H9 (cell line): ENCODE measurements at regions not wholly inside any gene's neighbourhood (a gene's known extent, or its start where the extent isn't known, plus 50 kb on each side); places are given as distances from the start of the nearest gene placed in this dataset.

Source experiments
- DNase-seq: peaks from one replicate; pipeline ENCODE4 v3.0.0-alpha.2; 2017
- H2AFZ ChIP-seq: one replicate; pipeline ENCODE4 v1.6.1; 2013; ENCODE audit warnings: mild to moderate bottlenecking, low read length, control low read depth, moderate library complexity
- H2AK5ac ChIP-seq: 2 replicates; pipeline ENCODE4 v1.6.1; 2013; ENCODE audit warnings: low read length, control low read depth, mixed read lengths; ENCODE audit not compliant: insufficient read length
- H2BK120ac ChIP-seq: one replicate; pipeline ENCODE4 v1.6.1; 2013; ENCODE audit warnings: low read depth, mild to moderate bottlenecking, low read length, control low read depth, inconsistent platforms; ENCODE audit not compliant: poor library complexity, severe bottlenecking
- H2BK12ac ChIP-seq: 2 replicates; pipeline ENCODE4 v1.6.1; 2013; ENCODE audit warnings: low read length, control low read depth, mixed read lengths, low read depth; ENCODE audit not compliant: insufficient read length
- H2BK15ac ChIP-seq: 2 replicates; pipeline ENCODE4 v1.6.1; 2013; ENCODE audit warnings: low read depth, low read length, control low read depth
- H2BK20ac ChIP-seq: one replicate; pipeline ENCODE4 v1.6.1; 2013; ENCODE audit warnings: low read depth, mild to moderate bottlenecking, low read length, control low read depth, inconsistent platforms; ENCODE audit not compliant: poor library complexity, severe bottlenecking
- H2BK5ac ChIP-seq: 2 replicates; pipeline ENCODE4 v1.6.1; 2013; ENCODE audit warnings: low read length, control low read depth, mixed read lengths; ENCODE audit not compliant: insufficient read length
- H3K14ac ChIP-seq: 2 replicates; pipeline ENCODE4 v1.6.1; 2013; ENCODE audit warnings: low read length, control low read depth; ENCODE audit not compliant: insufficient read depth
- H3K18ac ChIP-seq: 2 replicates; pipeline ENCODE4 v1.6.1; 2013; ENCODE audit warnings: low read depth, mild to moderate bottlenecking, mixed read lengths, low read length, control low read depth; ENCODE audit not compliant: insufficient read length
- H3K23ac ChIP-seq: 2 replicates; pipeline ENCODE4 v1.6.1; 2013; ENCODE audit warnings: low read length, control low read depth, mixed read lengths, low read depth; ENCODE audit not compliant: insufficient read length
- H3K23me2 ChIP-seq: 2 replicates; pipeline ENCODE4 v1.6.1; 2013; ENCODE audit warnings: low read depth, mild to moderate bottlenecking, mixed read lengths, low read length, control low read depth; ENCODE audit not compliant: insufficient read length, poor library complexity, severe bottlenecking
- H3K27ac ChIP-seq: 2 replicates; pipeline ENCODE4 v1.5.1; 2013; ENCODE audit warnings: low read length, control low read depth, mixed read lengths, low read depth; ENCODE audit not compliant: insufficient read length
- H3K27me3 ChIP-seq: 2 replicates; pipeline ENCODE4 v1.6.1; 2013; ENCODE audit warnings: low read length, control low read depth, inconsistent platforms; ENCODE audit not compliant: insufficient read depth
- H3K4ac ChIP-seq: 2 replicates; pipeline ENCODE4 v1.6.1; 2013; ENCODE audit warnings: low read depth, mild to moderate bottlenecking, control low read depth, inconsistent platforms, low read length, moderate library complexity
- H3K4me1 ChIP-seq: 2 replicates; pipeline ENCODE4 v1.6.1; 2013; ENCODE audit warnings: low read length, control low read depth, inconsistent platforms; ENCODE audit not compliant: insufficient read depth
- H3K4me2 ChIP-seq: 2 replicates; pipeline ENCODE4 v1.6.1; 2013; ENCODE audit warnings: low read length, control low read depth, mixed read lengths; ENCODE audit not compliant: insufficient read length, insufficient read depth
- H3K56ac ChIP-seq: 2 replicates; pipeline ENCODE4 v1.6.1; 2013; ENCODE audit warnings: low read depth, mild to moderate bottlenecking, mixed read lengths, low read length, control low read depth; ENCODE audit not compliant: insufficient read length
- H3K79me1 ChIP-seq: 2 replicates; pipeline ENCODE4 v1.6.1; 2013; ENCODE audit warnings: low read depth, mild to moderate bottlenecking, moderate library complexity, low read length, control low read depth, inconsistent platforms; ENCODE audit not compliant: insufficient read depth, poor library complexity, severe bottlenecking
- H3K79me2 ChIP-seq: 2 replicates; pipeline ENCODE4 v1.6.1; 2013; ENCODE audit warnings: low read length, control low read depth, inconsistent platforms; ENCODE audit not compliant: insufficient read depth
- H3K9ac ChIP-seq: 2 replicates; pipeline ENCODE4 v1.6.1; 2013; ENCODE audit warnings: low read length, control low read depth, mixed read lengths; ENCODE audit not compliant: insufficient read length; ENCODE audit errors: extremely low read depth
- H3K9me3 ChIP-seq: one replicate; pipeline ENCODE4 v1.6.1; 2013; ENCODE audit warnings: low read depth, low read length, inconsistent platforms; ENCODE audit not compliant: control insufficient read depth
- H3T11ph ChIP-seq: one replicate; pipeline ENCODE4 v1.6.1; 2013; ENCODE audit warnings: mild to moderate bottlenecking, low read length, control low read depth, inconsistent platforms
- H4K20me1 ChIP-seq: one replicate; pipeline ENCODE4 v1.6.1; 2013; ENCODE audit not compliant: control insufficient read depth, insufficient read length, insufficient read depth
- H4K5ac ChIP-seq: 2 replicates; pipeline ENCODE4 v1.6.1; 2013; ENCODE audit warnings: low read depth, mild to moderate bottlenecking, mixed read lengths, low read length, control low read depth; ENCODE audit not compliant: insufficient read length
- H4K8ac ChIP-seq: replicated peaks from 2 replicates; pipeline ENCODE4 v1.6.1; 2013; ENCODE audit warnings: low read length, control low read depth, mixed read lengths, low read depth; ENCODE audit not compliant: insufficient read length
- H4K91ac ChIP-seq: 2 replicates; pipeline ENCODE4 v1.6.1; 2013; ENCODE audit warnings: low read depth, mild to moderate bottlenecking, moderate library complexity, mixed read lengths, low read length, control low read depth; ENCODE audit not compliant: insufficient read length
- H3K27ac Mint-ChIP-seq, 3 experiments: 2 replicates in 2 of 3; 3 replicates in 1 of 3; pipeline ENCODE4 v1.8.0; 2020 to 2021; ENCODE audit warnings: mixed read lengths in 3 of 3, mild to moderate bottlenecking in 1 of 3, moderate library complexity in 1 of 3
- H3K27me3 Mint-ChIP-seq: 2 replicates; pipeline ENCODE4 v1.8.0; 2021; ENCODE audit warnings: low read depth, mild to moderate bottlenecking, moderate library complexity, mixed read lengths
- H3K36me3 Mint-ChIP-seq, 3 experiments: 2 replicates in 2 of 3; 3 replicates in 1 of 3; pipeline ENCODE4 v1.8.0; 2020 to 2021; ENCODE audit warnings: low read depth in 3 of 3, mixed read lengths in 3 of 3; ENCODE audit not compliant: insufficient read depth in 1 of 3
- H3K4me1 Mint-ChIP-seq, 2 experiments: 2 replicates each; pipeline ENCODE4 v1.8.0; 2020; ENCODE audit warnings: mixed read lengths in 2 of 2
- H3K4me3 Mint-ChIP-seq, 2 experiments: 2 replicates in 1 of 2; 3 replicates in 1 of 2; pipeline ENCODE4 v1.8.0; 2020 to 2021; ENCODE audit warnings: mild to moderate bottlenecking in 2 of 2, mixed read lengths in 2 of 2, moderate library complexity in 1 of 2
- H3K9me3 Mint-ChIP-seq, 2 experiments: 2 replicates in 1 of 2; 3 replicates in 1 of 2; pipeline ENCODE4 v1.8.0; 2020; ENCODE audit warnings: mild to moderate bottlenecking in 2 of 2, mixed read lengths in 2 of 2, moderate library complexity in 1 of 2
- CTCF ChIP-seq: fragments of 200-600 bp; sonication (generic); conservative IDR thresholded peaks from 3 replicates; pipeline ENCODE4 v1.8.0; 2021; ENCODE audit warnings: antibody characterized with exemption, mild to moderate bottlenecking
- WGBS: extraction: QIAGEN DNeasy Blood & Tissue Kit; methylation state at CpG from one replicate; pipeline ENCODE4 v1.1.7; 2013; ENCODE audit warnings: missing lambda C conversion rate, low lambda C conversion rate, mixed read lengths; ENCODE audit not compliant: insufficient read length; ENCODE audit errors: extremely low coverage; 5-methylcytosine and 5-hydroxymethylcytosine counted together

- Histone ChIP-seq H3K56ac (no peak overlapping the region), H3K4me2 (no peak overlapping the region), H3K27me3 (no peaks in the 10 kb centered on the region), H2AFZ (no peak overlapping the region), H4K8ac (no peak overlapping the region), H3K23me2 (no peaks in the 10 kb centered on the region), H3K79me2 (no peaks in the 10 kb centered on the region), H3K14ac (no peak overlapping the region), H3K9ac (no peak overlapping the region), H3K79me1 (no peaks in the 10 kb centered on the region), H3K27ac (no peak overlapping the region), H3K18ac (no peak overlapping the region), H2BK5ac (no peak overlapping the region), H4K20me1 (no peaks in the 10 kb centered on the region), H3K4ac (no peak overlapping the region), H2BK120ac (no peak overlapping the region), H4K91ac (no peak overlapping the region), H2BK12ac (no peak overlapping the region), H2AK5ac (no peak overlapping the region), H2BK15ac (no peak overlapping the region), H3K9me3 (no peaks in the 10 kb centered on the region), H3K4me1 (no peaks in the 10 kb centered on the region), H4K5ac (no peak overlapping the region), H3T11ph (no peak overlapping the region), H3K23ac (no peak overlapping the region), H2BK20ac (no peak overlapping the region)
- Mint-ChIP-seq H3K4me1 (peaks cover 11 to 12% of the 10 kb centered on the region in 2 experiments), H3K4me3 (no peak overlapping the region), H3K9me3 (peaks cover 1 to 3% of the 10 kb centered on the region in 2 experiments; a peak in 2 of 5 replicates), H3K36me3 (no peaks in the 10 kb centered on the region), H3K27ac (no peak overlapping the region), H3K27me3 (no peaks in the 10 kb centered on the region)
- no CpG with 5 or more reads among the region's 2 CpGs for WGBS
- no peak for DNase-seq
- no peak for TF ChIP-seq CTCF
These were observed 113.4 kb upstream of the KBTBD8 start for GRCh38 chr3:66884659-66885058.
